ENCODE measurements at regions not wholly inside any gene's neighbourhood (a gene's known extent, or its start where the extent isn't known, plus 50 kb on each side); places are given as distances from the start of the nearest gene placed in this dataset.

DNA sequence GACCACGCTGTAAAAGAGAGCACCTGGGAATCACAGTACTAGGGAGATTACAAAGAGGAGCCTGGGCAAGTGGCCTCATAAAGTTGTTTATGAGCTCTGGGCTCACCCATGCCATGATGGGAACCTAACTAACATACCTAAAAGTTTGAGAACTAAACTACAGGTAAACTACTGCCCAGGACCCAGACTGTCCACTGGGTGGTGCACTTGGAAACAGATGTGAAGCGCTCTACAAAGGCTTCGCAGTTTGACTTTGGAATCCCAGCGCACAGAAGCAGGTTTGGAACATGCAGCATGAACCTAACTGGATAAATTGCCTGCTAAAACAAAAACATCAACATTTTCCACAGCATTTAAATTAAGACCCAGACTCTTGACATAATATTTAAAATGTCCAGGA, 418.6 kb downstream of the FAM181B start:
- no peak for TF ChIP-seq EZH2 (IDR thresholded peaks at IDR 0.05; ENCODE audit: borderline replicate concordance)
- TF ChIP-seq, protein P1, sequence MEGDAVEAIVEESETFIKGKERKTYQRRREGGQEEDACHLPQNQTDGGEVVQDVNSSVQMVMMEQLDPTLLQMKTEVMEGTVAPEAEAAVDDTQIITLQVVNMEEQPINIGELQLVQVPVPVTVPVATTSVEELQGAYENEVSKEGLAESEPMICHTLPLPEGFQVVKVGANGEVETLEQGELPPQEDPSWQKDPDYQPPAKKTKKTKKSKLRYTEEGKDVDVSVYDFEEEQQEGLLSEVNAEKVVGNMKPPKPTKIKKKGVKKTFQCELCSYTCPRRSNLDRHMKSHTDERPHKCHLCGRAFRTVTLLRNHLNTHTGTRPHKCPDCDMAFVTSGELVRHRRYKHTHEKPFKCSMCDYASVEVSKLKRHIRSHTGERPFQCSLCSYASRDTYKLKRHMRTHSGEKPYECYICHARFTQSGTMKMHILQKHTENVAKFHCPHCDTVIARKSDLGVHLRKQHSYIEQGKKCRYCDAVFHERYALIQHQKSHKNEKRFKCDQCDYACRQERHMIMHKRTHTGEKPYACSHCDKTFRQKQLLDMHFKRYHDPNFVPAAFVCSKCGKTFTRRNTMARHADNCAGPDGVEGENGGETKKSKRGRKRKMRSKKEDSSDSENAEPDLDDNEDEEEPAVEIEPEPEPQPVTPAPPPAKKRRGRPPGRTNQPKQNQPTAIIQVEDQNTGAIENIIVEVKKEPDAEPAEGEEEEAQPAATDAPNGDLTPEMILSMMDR (IDR thresholded peaks at IDR 0.05; ENCODE audit: poor library complexity), result peak; percentile 72
- H3K27ac ChIP-seq, result no peak overlapping the region
- no peaks in the 10 kb centered on the region for H3K9me3 ChIP-seq (ENCODE audit: low read depth)
- no peaks in the 10 kb centered on the region for H3K36me3 ChIP-seq (replicated peaks; ENCODE audit: insufficient read depth, low read depth)
- no peaks in the 10 kb centered on the region for H4K20me1 ChIP-seq (ENCODE audit: insufficient read depth, poor library complexity, severe bottlenecking)
- no peaks in the 10 kb centered on the region for H3K79me2 ChIP-seq
- no peak overlapping the region for H3K4me2 ChIP-seq
- H3K27me3 ChIP-seq, result no peaks in the 10 kb centered on the region
- H2AFZ ChIP-seq, result no peak overlapping the region
- H3K4me3 ChIP-seq, result no peak overlapping the region
- DNase-seq (ENCODE audit: low spot score), result peak; percentile 65
- no peaks in the 10 kb centered on the region for H3K9me2 ChIP-seq (replicated peaks; ENCODE audit: insufficient read depth)
- 21% methylated on average over 4 of the region's 4 CpGs for WGBS (ENCODE audit: low lambda C conversion rate, missing lambda C conversion rate)
- no peaks in the 10 kb centered on the region for H3K4me1 ChIP-seq (ENCODE audit: insufficient read depth)

DNA sequence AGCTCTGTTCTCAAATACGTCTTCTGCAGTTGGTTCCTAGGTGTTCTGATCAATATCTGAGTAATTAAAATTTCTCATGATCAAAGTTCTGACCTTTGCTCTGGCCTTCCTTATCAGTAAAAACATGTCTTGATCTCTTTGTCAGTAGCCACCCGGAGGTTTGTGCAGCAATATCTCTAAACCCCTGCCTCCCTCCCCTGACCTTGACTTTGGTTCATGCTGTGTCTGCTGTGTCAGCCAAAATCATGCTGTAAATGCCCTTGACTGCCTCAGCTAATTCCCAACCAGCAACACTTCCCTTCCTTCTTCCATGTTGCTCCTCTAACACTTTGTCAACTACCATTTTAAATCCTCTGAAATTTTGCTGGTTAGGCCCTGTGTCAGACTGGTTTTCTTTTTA, 424.7 kb downstream of the FAM181B start:
- H4K20me1 ChIP-seq (ENCODE audit: insufficient read depth, poor library complexity, severe bottlenecking), result no peaks in the 10 kb centered on the region
- no peaks in the 10 kb centered on the region for H3K9me3 ChIP-seq (ENCODE audit: low read depth)
- no peaks in the 10 kb centered on the region for H3K27me3 ChIP-seq
- H3K4me2 ChIP-seq, result no peak overlapping the region
- no peak overlapping the region for H3K4me3 ChIP-seq
- no peak for DNase-seq (ENCODE audit: low spot score)
- peaks cover 2% of the 10 kb centered on the region for H3K4me1 ChIP-seq (ENCODE audit: insufficient read depth)
- no peak for TF ChIP-seq EZH2 (IDR thresholded peaks at IDR 0.05; ENCODE audit: borderline replicate concordance)
- TF ChIP-seq, protein P1 (IDR thresholded peaks at IDR 0.05; ENCODE audit: poor library complexity), result no peak
- no peak for TF ChIP-seq EZH2phosphoT487 (IDR thresholded peaks at IDR 0.05; ENCODE audit: low read depth, severe bottlenecking, unreplicated experiment)
- H3K9me2 ChIP-seq (replicated peaks; ENCODE audit: insufficient read depth), result no peaks in the 10 kb centered on the region
- no peaks in the 10 kb centered on the region for H3K79me2 ChIP-seq
- H3K27ac ChIP-seq, result no peak overlapping the region
- H3K36me3 ChIP-seq (replicated peaks; ENCODE audit: insufficient read depth, low read depth), result no peaks in the 10 kb centered on the region
- H2AFZ ChIP-seq, result no peak overlapping the region
- WGBS (ENCODE audit: low lambda C conversion rate, missing lambda C conversion rate), result 26% methylated on average over 2 of the region's 2 CpGs

DNA sequence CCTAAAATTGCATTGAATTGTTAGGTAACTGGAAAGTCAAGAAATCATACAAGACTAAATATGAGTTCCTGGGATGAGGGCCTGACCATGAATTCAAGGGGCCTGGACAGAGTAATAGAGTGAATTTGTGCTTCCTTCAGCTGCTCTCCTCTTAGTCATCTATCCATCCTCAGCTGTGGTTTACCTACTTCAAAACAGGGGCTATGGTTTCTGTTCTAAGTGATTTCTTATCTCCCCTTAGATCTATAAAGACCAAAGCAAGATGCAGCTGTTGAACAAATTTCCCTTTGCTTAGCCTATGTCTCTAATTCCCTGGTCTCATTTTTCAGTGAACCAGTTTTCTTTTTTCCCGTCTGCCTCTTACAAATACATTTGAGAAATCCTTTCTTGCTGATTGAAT, 428.5 kb downstream of the FAM181B start:
- TF ChIP-seq EZH2 (IDR thresholded peaks at IDR 0.05; ENCODE audit: borderline replicate concordance) (no peak), EZH2phosphoT487 (IDR thresholded peaks at IDR 0.05; ENCODE audit: low read depth, severe bottlenecking, unreplicated experiment) (no peak)
- TF ChIP-seq, protein P1 (IDR thresholded peaks at IDR 0.05; ENCODE audit: poor library complexity), result no peak
- H3K79me2 ChIP-seq, result no peaks in the 10 kb centered on the region
- no peak overlapping the region for H2AFZ ChIP-seq
- 64% methylated on average over 1 of the region's 1 CpG for WGBS (ENCODE audit: low lambda C conversion rate, missing lambda C conversion rate)
- no peaks in the 10 kb centered on the region for H3K27me3 ChIP-seq
- no peaks in the 10 kb centered on the region for H4K20me1 ChIP-seq (ENCODE audit: insufficient read depth, poor library complexity, severe bottlenecking)
- H3K4me1 ChIP-seq (ENCODE audit: insufficient read depth), result peaks cover 2% of the 10 kb centered on the region
- H3K9me3 ChIP-seq (ENCODE audit: low read depth), result no peaks in the 10 kb centered on the region
- H3K27ac ChIP-seq, result no peak overlapping the region
- no peaks in the 10 kb centered on the region for H3K36me3 ChIP-seq (replicated peaks; ENCODE audit: insufficient read depth, low read depth)
- H3K4me2 ChIP-seq, result no peak overlapping the region
- H3K4me3 ChIP-seq, result no peak overlapping the region
- DNase-seq (ENCODE audit: low spot score), result no peak
- no peaks in the 10 kb centered on the region for H3K9me2 ChIP-seq (replicated peaks; ENCODE audit: insufficient read depth)

DNA sequence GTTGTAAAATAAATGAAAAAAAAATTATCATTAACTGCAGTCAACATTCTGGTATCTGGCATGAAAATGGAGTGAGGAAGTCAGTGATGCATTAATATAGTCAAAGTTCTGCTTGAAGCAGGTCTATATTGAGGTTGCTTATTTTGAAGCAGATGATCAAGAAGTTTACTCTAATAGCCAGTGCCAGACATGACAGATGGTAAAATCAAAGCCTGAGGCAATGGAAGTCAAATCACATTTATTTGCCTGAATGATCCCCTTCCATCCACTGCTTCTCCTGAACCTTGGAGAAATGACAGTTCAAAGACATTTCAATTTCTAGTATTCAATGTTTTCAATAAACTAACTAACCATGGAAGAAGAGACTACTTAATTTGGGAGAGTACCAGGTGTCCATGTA, 430.0 kb downstream of the FAM181B start:
- Histone ChIP-seq H4K20me1 (ENCODE audit: insufficient read depth, poor library complexity, severe bottlenecking) (no peaks in the 10 kb centered on the region), H3K27me3 (no peaks in the 10 kb centered on the region), H3K4me1 (ENCODE audit: insufficient read depth) (no peaks in the 10 kb centered on the region), H3K4me2 (no peak overlapping the region), H3K79me2 (no peaks in the 10 kb centered on the region), H2AFZ (no peak overlapping the region), H3K4me3 (no peak overlapping the region), H3K27ac (no peak overlapping the region), H3K9me3 (ENCODE audit: low read depth) (no peaks in the 10 kb centered on the region), H3K36me3 (replicated peaks; ENCODE audit: insufficient read depth, low read depth) (no peaks in the 10 kb centered on the region), H3K9me2 (replicated peaks; ENCODE audit: insufficient read depth) (no peaks in the 10 kb centered on the region)
- no peak for DNase-seq (ENCODE audit: low spot score)
- TF ChIP-seq EZH2 (IDR thresholded peaks at IDR 0.05; ENCODE audit: borderline replicate concordance) (no peak), EZH2phosphoT487 (IDR thresholded peaks at IDR 0.05; ENCODE audit: low read depth, severe bottlenecking, unreplicated experiment) (no peak)
- TF ChIP-seq, protein P1 (IDR thresholded peaks at IDR 0.05; ENCODE audit: poor library complexity), result no peak
